ENCODE measurements at regions not wholly inside any gene's neighbourhood (a gene's known extent, or its start where the extent isn't known, plus 50 kb on each side); places are given as distances from the start of the nearest gene placed in this dataset.

- FAIRE-seq, result no peak
- H4K5ac ChIP-seq (ENCODE audit: insufficient read length, low read depth, low read length), result no peak overlapping the region
- H2AK5ac ChIP-seq (ENCODE audit: low read depth, low read length), result no peak overlapping the region
- H3K4me1 ChIP-seq (replicated peaks in 1 of 4; ENCODE audit: control insufficient read depth in 3 of 4, insufficient read depth in 4 of 4, low read length in 3 of 4), result no peaks in the 10 kb centered on the region
- no peak overlapping the region for H3K27ac ChIP-seq (ENCODE audit: low read depth, low read length)
- no peak overlapping the region for H4K91ac ChIP-seq (replicated peaks; ENCODE audit: insufficient read length, low read length)
- H4K20me1 ChIP-seq (replicated peaks in 1 of 2; ENCODE audit: control insufficient read depth in 1 of 2, insufficient read depth in 2 of 2, low read length in 2 of 2), result no peaks in the 10 kb centered on the region
- H3K23me2 ChIP-seq (ENCODE audit: low read depth, low read length), result no peaks in the 10 kb centered on the region
- H3K9me3 ChIP-seq (ENCODE audit: insufficient read depth in 2 of 2, low read depth in 1 of 2, low read length in 1 of 2), result peaks cover 0 to 10% of the 10 kb centered on the region in 2 experiments; a peak in 1 of 4 replicates
- H3K79me2 ChIP-seq (ENCODE audit: control insufficient read depth in 1 of 2, insufficient read depth in 2 of 2, low read length in 2 of 2), result no peaks in the 10 kb centered on the region
- DNase-seq (ENCODE audit: low read depth in 1 of 2, low spot score in 2 of 2), result no peak
- H2BK5ac ChIP-seq (ENCODE audit: low read depth, low read length), result no peak overlapping the region
- no peak for TF ChIP-seq BCL11A (IDR thresholded peaks at IDR 0.05; ENCODE audit: low read depth in 2 of 2, low read length in 2 of 2)
- no peak for TF ChIP-seq YY1 (IDR thresholded peaks at IDR 0.05; ENCODE audit: low read depth, low read length)
- TF ChIP-seq MAX (IDR thresholded peaks at IDR 0.05), result no peak
- TF ChIP-seq RBBP5 (IDR thresholded peaks at IDR 0.05; ENCODE audit: borderline replicate concordance, low read depth, low read length), result no peak
- no peak for TF ChIP-seq JUN (IDR thresholded peaks at IDR 0.05; ENCODE audit: low read depth, low read length)
- TF ChIP-seq BACH1 (IDR thresholded peaks at IDR 0.05; ENCODE audit: low read length), result no peak
- TF ChIP-seq CHD2 (IDR thresholded peaks at IDR 0.05; ENCODE audit: low read length), result no peak
- no peak overlapping the region for H3K4me3 ChIP-seq (ENCODE audit: extremely low read depth in 1 of 4, insufficient read depth in 2 of 4, low read depth in 3 of 4, low read length in 4 of 4)
- no peak overlapping the region for H2AFZ ChIP-seq (ENCODE audit: low read length)
- no peak overlapping the region for H2BK20ac ChIP-seq (ENCODE audit: low read length)
- H3K23ac ChIP-seq (ENCODE audit: insufficient read length), result no peak overlapping the region
- 100% methylated on average over 20 of the region's 21 CpGs; no CpG with 5 or more reads in 1 of the 2 experiments for WGBS, 2 experiments (ENCODE audit: extremely low coverage in 1 of 2, insufficient coverage in 1 of 2, insufficient read length in 1 of 2, insufficient replicate concordance in 2 of 2, low coverage in 1 of 2, low lambda C conversion rate in 2 of 2, missing lambda C conversion rate in 1 of 2)
- no peak overlapping the region for H3K4me2 ChIP-seq (ENCODE audit: insufficient read depth in 1 of 2, low read depth in 2 of 2, low read length in 2 of 2)
- H2BK12ac ChIP-seq (ENCODE audit: low read depth, low read length), result no peak overlapping the region
- ChIA-PET CTCF (ENCODE audit: partially characterized antibody) (no interaction called here), POLR2A (ENCODE audit: partially characterized antibody) (no interaction called here)
- H2BK120ac ChIP-seq (replicated peaks; ENCODE audit: low read depth, low read length), result no peak overlapping the region
- no peak overlapping the region for H3K14ac ChIP-seq (ENCODE audit: insufficient read length)
- H3K4ac ChIP-seq (replicated peaks; ENCODE audit: insufficient read length, low read depth, low read length), result no peak overlapping the region
- H3K18ac ChIP-seq (ENCODE audit: extremely low read depth, low read length), result no peak overlapping the region
- no peak overlapping the region for H3K9ac ChIP-seq (replicated peaks in 1 of 4; ENCODE audit: extremely low read depth in 1 of 4, low read depth in 3 of 4, low read length in 3 of 4)
- H3K36me3 ChIP-seq (ENCODE audit: control insufficient read depth in 2 of 4, insufficient read depth in 4 of 4, low read length in 3 of 4), result no peaks in the 10 kb centered on the region
- H3K79me1 ChIP-seq (ENCODE audit: low read depth, low read length), result no peaks in the 10 kb centered on the region
- H2BK15ac ChIP-seq (ENCODE audit: low read length), result no peak overlapping the region
- no peak overlapping the region for H4K8ac ChIP-seq (ENCODE audit: extremely low read depth, insufficient read depth, low read length)
- H3K56ac ChIP-seq (replicated peaks; ENCODE audit: insufficient read length, low read depth, low read length), result no peak overlapping the region
- no peaks in the 10 kb centered on the region for H3K27me3 ChIP-seq (replicated peaks in 1 of 4; ENCODE audit: control insufficient read depth in 3 of 4, extremely low read depth in 1 of 4, insufficient read depth in 3 of 4, low read length in 3 of 4)
These were observed 304.6 kb upstream of the FAM98A start for GRCh38 chr2:33903701-33904100.

All from H1 (cell line).